ENCODE measurements at regions not wholly inside any gene's neighbourhood (a gene's known extent, or its start where the extent isn't known, plus 50 kb on each side); places are given as distances from the start of the nearest gene placed in this dataset.

GRCh38 chr7:93021748-93022147, 96.0 kb downstream of the SAMD9 start:
- ChIA-PET CTCF (no interaction called here), POLR2A (no interaction called here)
- H3K4me3 ChIP-seq (ENCODE audit: low read depth, low read length) = no peak overlapping the region
- no peak for TF ChIP-seq CTCF (IDR thresholded peaks at IDR 0.05; ENCODE audit: insufficient read depth, low read length, missing control alignments)
- no peak for DNase-seq (ENCODE audit: low read depth, low spot score)

GRCh38 chr7:93018716-93019115, 99.1 kb downstream of the SAMD9 start:
- H3K4me3 ChIP-seq (ENCODE audit: low read depth, low read length) = no peak overlapping the region
- POLR2A ChIA-PET = interaction anchor here (0.5 kb wide), 1 partner anchor 21 kb away, joined by 3 read pairs; no protein-coding TSS in a partner anchor
- peak; percentile 54 for DNase-seq (ENCODE audit: low read depth, low spot score)
- CTCF ChIA-PET = interaction anchor here (1.3 kb wide), 2 partner anchors 187 to 428 kb away, joined by 3 read pairs; no protein-coding TSS in a partner anchor
- TF ChIP-seq CTCF (IDR thresholded peaks at IDR 0.05; ENCODE audit: insufficient read depth, low read length, missing control alignments) = no peak

GRCh38 chr7:93016681-93017381, 100.9 kb downstream of the SAMD9 start:
- TF ChIP-seq CTCF (IDR thresholded peaks at IDR 0.05; ENCODE audit: insufficient read depth, low read length, missing control alignments) = no peak
- H3K4me3 ChIP-seq (ENCODE audit: low read depth, low read length) = no peak overlapping the region
- CTCF ChIA-PET = interaction anchor here (0.9 to 1.3 kb wide), 4 partner anchors 8 to 181 kb away, joined by 3 read pairs; partner anchors contain the start of gene CDK6
- POLR2A ChIA-PET = interaction anchor here (1.1 to 1.2 kb wide), 3 partner anchors 14 to 29 kb away, joined by 3 to 10 read pairs (median 9); no protein-coding TSS in a partner anchor
- DNase-seq (ENCODE audit: low read depth, low spot score) = no peak

- no peak overlapping the region; the same call in 1 of the 2 replicates for H3K4me3 ChIP-seq (ENCODE audit: low read depth, low read length)
- ChIA-PET CTCF (interaction anchor here (0.9 to 1.3 kb wide), 3 partner anchors 9 to 180 kb away, joined by 3 read pairs; partner anchors contain the start of gene CDK6), POLR2A (interaction anchor here (1.1 to 1.6 kb wide), 5 partner anchors 15 to 184 kb away, joined by 3 to 10 read pairs (median 5); no protein-coding TSS in a partner anchor)
- no peak for TF ChIP-seq CTCF (IDR thresholded peaks at IDR 0.05; ENCODE audit: insufficient read depth, low read length, missing control alignments)
- no peak for DNase-seq (ENCODE audit: low read depth, low spot score)
These were observed 101.8 kb downstream of the SAMD9 start for GRCh38 chr7:93015779-93016481.

GRCh38 chr7:93015101-93015778, 102.5 kb downstream of the SAMD9 start:
- TF ChIP-seq CTCF (IDR thresholded peaks at IDR 0.05; ENCODE audit: insufficient read depth, low read length, missing control alignments) = no peak
- ChIA-PET CTCF (interaction anchor here (1.2 kb wide), 1 partner anchor 178 kb away, joined by 3 read pairs; no protein-coding TSS in a partner anchor), POLR2A (interaction anchor here (1.1 to 1.6 kb wide), 5 partner anchors 16 to 183 kb away, joined by 3 to 10 read pairs (median 5); no protein-coding TSS in a partner anchor)
- DNase-seq (ENCODE audit: low read depth, low spot score) = peak; percentile 57
- no peak overlapping the region for H3K4me3 ChIP-seq (ENCODE audit: low read depth, low read length)
